SK-N-SH (cell line): ENCODE measurements at regions not wholly inside any gene's neighbourhood (a gene's known extent, or its start where the extent isn't known, plus 50 kb on each side); places are given as distances from the start of the nearest gene placed in this dataset.

Source experiments
- CTCF ChIA-PET: fragments of 300-600, 350-600 bp; formaldehyde crosslinking; extraction: SDS; loops from one replicate; lab custom pipeline; 2021; lab: Yijun Ruan, JAX
- POLR2A ChIA-PET: fragments of 350-600 bp; sonication (Branson Sonifier 250); formaldehyde crosslinking; extraction: SDS; loops from one replicate; lab custom pipeline; 2020; ENCODE audit warnings: antibody characterized with exemption, inconsistent platforms; lab: Yijun Ruan, JAX
- DNase-seq: peaks from one replicate; pipeline ENCODE4 v3.0.0; 2012
- H2AFZ ChIP-seq: fragments of 200-600 bp; sonication (generic); 2 replicates; pipeline ENCODE4 v1.8.1; 2016; ENCODE audit warnings: antibody characterized with exemption, mild to moderate bottlenecking, low read depth
- H3F3A ChIP-seq: fragments of 200-600 bp; sonication (generic); replicated peaks from 2 replicates; pipeline ENCODE3; 2016; ENCODE audit warnings: antibody characterized with exemption, mild to moderate bottlenecking; ENCODE audit not compliant: insufficient read depth
- H3K27ac ChIP-seq, 2 experiments: fragments of 200-500 bp in 1 of 2; fragments of 200-600 bp in 1 of 2; sonication (Bioruptor generic) in 1 of 2; sonication (generic), shearing (Covaris generic) in 1 of 2; 2 replicates each; pipeline versions ENCODE4 v1.5.1 to v1.6.1; 2014 to 2016; ENCODE audit warnings: low read depth in 2 of 2, inconsistent platforms in 1 of 2, low read length in 1 of 2, mild to moderate bottlenecking in 1 of 2, mixed read lengths in 1 of 2
- H3K27me3 ChIP-seq: fragments of 200-600 bp; sonication (generic), shearing (Covaris generic); 2 replicates; pipeline ENCODE4 v1.6.1; 2016; ENCODE audit warnings: mixed run types; ENCODE audit not compliant: insufficient read depth
- H3K36me3 ChIP-seq, 2 experiments: fragments of 200-500 bp in 1 of 2; fragments of 200-600 bp in 1 of 2; sonication (Bioruptor generic) in 1 of 2; sonication (generic) in 1 of 2; replicated peaks in 1 of 2; 2 replicates each; pipeline versions ENCODE3 to v1.5.1; 2014 to 2016; ENCODE audit warnings: low read length in 1 of 2, mild to moderate bottlenecking in 1 of 2; ENCODE audit not compliant: insufficient read depth in 2 of 2, control insufficient read depth in 1 of 2
- H3K4me1 ChIP-seq, 2 experiments: fragments of 200-500 bp in 1 of 2; fragments of 200-600 bp in 1 of 2; sonication (Bioruptor generic) in 1 of 2; sonication (generic), shearing (Covaris generic) in 1 of 2; 2 replicates each; pipeline versions ENCODE4 v1.5.1 to v1.6.1; 2014 to 2016; ENCODE audit warnings: low read depth in 1 of 2, low read length in 1 of 2, mixed run types in 1 of 2; ENCODE audit not compliant: insufficient read depth in 2 of 2, control insufficient read depth in 1 of 2
- H3K4me2 ChIP-seq: fragments of 200-600 bp; sonication (generic), shearing (Covaris generic); 2 replicates; pipeline ENCODE4 v1.6.1; 2017; ENCODE audit warnings: mixed run types
- H3K4me3 ChIP-seq, 2 experiments: fragments of 200-500 bp in 1 of 2; fragments of 200-600 bp in 1 of 2; sonication (Bioruptor generic) in 1 of 2; sonication (generic), shearing (Covaris generic) in 1 of 2; 2 replicates each; pipeline versions ENCODE4 v1.5.1 to v1.8.1; 2014 to 2016; ENCODE audit warnings: low read depth in 2 of 2, inconsistent platforms in 1 of 2, low read length in 1 of 2, mild to moderate bottlenecking in 1 of 2, mixed read lengths in 1 of 2, moderate library complexity in 1 of 2
- H3K79me2 ChIP-seq: fragments of 200-600 bp; sonication (generic); 2 replicates; pipeline ENCODE4 v1.8.1; 2017; ENCODE audit warnings: mild to moderate bottlenecking; ENCODE audit not compliant: insufficient read depth
- H3K9ac ChIP-seq: fragments of 200-600 bp; sonication (generic); 2 replicates; pipeline ENCODE4 v1.6.1; 2017; ENCODE audit warnings: mixed run types
- H3K9me2 ChIP-seq: fragments of 200-600 bp; sonication (generic); 2 replicates; pipeline ENCODE4 v1.6.1; 2017; ENCODE audit warnings: mixed run types
- H3K9me3 ChIP-seq: fragments of 200-600 bp; sonication (generic); 2 replicates; pipeline ENCODE4 v1.6.1; 2017; ENCODE audit warnings: mixed run types, mild to moderate bottlenecking, moderate library complexity
- H4K20me1 ChIP-seq: fragments of 200-600 bp; sonication (generic); 2 replicates; pipeline ENCODE4 v1.6.1; 2017; ENCODE audit warnings: mild to moderate bottlenecking, mixed run types; ENCODE audit not compliant: insufficient read depth
- FOXJ3 ChIP-seq: sonication (generic); formaldehyde crosslinking; IDR thresholded peaks from 2 replicates; pipeline ENCODE4 v1.5.1; 2020; ENCODE audit warnings: mild to moderate bottlenecking, missing genetic modification reagents
- FOXM1 ChIP-seq: IDR thresholded peaks from 2 replicates; pipeline ENCODE4 v1.4.0; 2012; ENCODE audit warnings: low read depth, mild to moderate bottlenecking
- GABPA ChIP-seq: IDR thresholded peaks from 2 replicates; pipeline ENCODE4 v1.4.0; 2012; ENCODE audit warnings: low read depth, mild to moderate bottlenecking
- IRF3 ChIP-seq: fragments of 150-350 bp; IDR thresholded peaks from 2 replicates; pipeline ENCODE4 v1.6.1; 2016; ENCODE audit warnings: mild to moderate bottlenecking, low read depth, low read length
- JUND ChIP-seq: IDR thresholded peaks from 2 replicates; pipeline ENCODE4 v1.4.0; 2012
- MAX ChIP-seq: IDR thresholded peaks from 2 replicates; pipeline ENCODE4 v1.4.0; 2012; ENCODE audit warnings: low read depth
- NFIC ChIP-seq: IDR thresholded peaks from 2 replicates; pipeline ENCODE4 v1.4.0; 2012; ENCODE audit warnings: borderline replicate concordance
- RAD21 ChIP-seq: IDR thresholded peaks from 2 replicates; pipeline ENCODE4 v1.6.1; 2012; ENCODE audit warnings: mild to moderate bottlenecking, low read length
- RCOR1 ChIP-seq: fragments of 150-350 bp; IDR thresholded peaks from 2 replicates; pipeline ENCODE4 v1.6.1; 2017; ENCODE audit warnings: antibody characterized with exemption, low read length
- REST ChIP-seq: IDR thresholded peaks from 2 replicates; pipeline ENCODE4 v1.6.1; 2012; ENCODE audit warnings: mild to moderate bottlenecking, low read depth, low read length, moderate library complexity
- RFX5 ChIP-seq: IDR thresholded peaks from 2 replicates; pipeline ENCODE4 v1.6.1; 2012; ENCODE audit warnings: mild to moderate bottlenecking, improper control_type of control experiment, low read length
- TEAD4 ChIP-seq: IDR thresholded peaks from 2 replicates; pipeline ENCODE4 v1.4.0; 2012; ENCODE audit warnings: mild to moderate bottlenecking, borderline replicate concordance; ENCODE audit not compliant: insufficient read depth
- WGBS: methylation state at CpG from one replicate; pipeline ENCODE4 v1.1.6; 2017; ENCODE audit warnings: low lambda C conversion rate; 5-methylcytosine and 5-hydroxymethylcytosine counted together
- TF ChIP-seq, protein P1 (sequence below): fragments of 150-350 bp; IDR thresholded peaks from 2 replicates; pipeline ENCODE4 v1.6.1; 2017; ENCODE audit warnings: antibody characterized with exemption, low read length, low read depth, borderline replicate concordance

DNA sequence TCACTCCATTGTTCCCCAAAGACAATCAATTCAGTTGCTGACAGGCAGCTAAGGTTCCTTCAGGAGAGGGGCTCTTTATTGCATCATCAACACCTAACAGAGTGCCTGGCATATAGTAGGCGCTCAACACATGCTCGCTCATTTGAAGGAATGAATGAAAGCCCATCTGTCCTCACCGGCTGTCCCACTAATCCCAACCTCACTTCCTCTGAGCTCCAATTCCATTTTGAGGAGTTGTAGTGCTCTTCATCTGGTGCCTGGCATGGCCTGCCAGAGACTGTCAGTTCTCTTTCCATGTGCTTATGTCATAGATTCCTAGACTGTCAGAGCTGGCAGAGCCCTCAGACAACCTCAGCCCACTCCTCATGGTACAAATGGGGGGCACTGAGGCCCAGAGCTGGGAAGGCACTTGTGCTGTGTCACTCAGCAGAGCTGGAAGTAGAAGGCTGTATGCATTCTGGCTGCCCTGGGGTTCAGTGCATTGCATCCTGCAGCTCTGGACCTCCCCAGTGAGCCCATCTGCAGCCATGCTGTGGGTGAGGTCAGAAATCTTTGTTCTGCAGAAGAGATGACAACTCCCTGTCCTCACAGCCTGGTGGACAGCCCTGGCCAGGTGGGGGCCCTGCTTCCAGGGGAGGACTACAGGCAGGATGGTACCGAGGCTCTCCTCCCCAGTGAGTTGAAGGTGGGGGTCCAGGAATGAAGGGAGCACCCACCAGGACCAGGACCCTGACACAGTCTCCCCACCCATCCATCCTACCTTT is 134.9 kb upstream of the PJA1 start (continued):
- no peak for TF ChIP-seq REST
- TF ChIP-seq MAX, result no peak
- no peak for TF ChIP-seq IRF3

DNA sequence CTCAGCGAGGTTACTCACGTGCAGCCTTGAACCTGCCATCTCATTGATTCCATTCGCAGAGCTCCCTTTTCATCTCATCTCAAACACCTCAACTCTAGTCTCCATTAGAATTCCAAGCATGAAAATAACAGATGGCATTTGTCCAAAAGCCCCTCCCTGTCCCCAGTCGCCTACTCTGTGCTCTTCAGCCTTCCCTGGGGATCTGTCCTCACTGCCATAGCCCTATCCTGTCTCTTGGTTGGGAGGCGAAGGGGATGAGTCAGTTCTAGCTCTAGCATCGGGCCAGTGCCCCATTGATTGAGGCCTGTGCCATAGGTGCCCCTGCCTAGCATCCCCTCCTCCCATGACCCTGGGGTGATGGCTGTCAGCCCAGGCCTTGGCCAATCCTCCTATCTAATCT is 134.0 kb upstream of the PJA1 start:
- H2AFZ ChIP-seq, result no peak overlapping the region
- no peaks in the 10 kb centered on the region for H3K9me3 ChIP-seq
- TF ChIP-seq RFX5 (no peak), GABPA (no peak), FOXJ3 (CRISPR knock-in tag) (no peak), RCOR1 (no peak), NFIC (no peak), RAD21 (no peak), JUND (no peak), FOXM1 (no peak), TEAD4 (no peak)
- TF ChIP-seq, protein P1, sequence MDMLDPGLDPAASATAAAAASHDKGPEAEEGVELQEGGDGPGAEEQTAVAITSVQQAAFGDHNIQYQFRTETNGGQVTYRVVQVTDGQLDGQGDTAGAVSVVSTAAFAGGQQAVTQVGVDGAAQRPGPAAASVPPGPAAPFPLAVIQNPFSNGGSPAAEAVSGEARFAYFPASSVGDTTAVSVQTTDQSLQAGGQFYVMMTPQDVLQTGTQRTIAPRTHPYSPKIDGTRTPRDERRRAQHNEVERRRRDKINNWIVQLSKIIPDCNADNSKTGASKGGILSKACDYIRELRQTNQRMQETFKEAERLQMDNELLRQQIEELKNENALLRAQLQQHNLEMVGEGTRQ, result no peak
- H3K4me1 ChIP-seq, result no peaks in the 10 kb centered on the region
- no peak overlapping the region for H3K4me2 ChIP-seq
- no peaks in the 10 kb centered on the region for H3K36me3 ChIP-seq
- no peaks in the 10 kb centered on the region for H3F3A ChIP-seq
- no peaks in the 10 kb centered on the region for H3K9me2 ChIP-seq
- H3K9ac ChIP-seq, result no peak overlapping the region
- H3K4me3 ChIP-seq, result no peak overlapping the region
- H3K79me2 ChIP-seq, result no peaks in the 10 kb centered on the region
- ChIA-PET CTCF (no interaction called here), POLR2A (no interaction called here)
- 16% methylated on average over 4 of the region's 6 CpGs for WGBS
- H3K27me3 ChIP-seq, result peaks cover 10% of the 10 kb centered on the region; the same call in 1 of the 2 replicates
- DNase-seq, result no peak
- no peak overlapping the region for H3K27ac ChIP-seq
- H4K20me1 ChIP-seq, result no peaks in the 10 kb centered on the region
